Osteocyte (in vitro differentiated cells): ENCODE measurements at regions not wholly inside any gene's neighbourhood (a gene's known extent, or its start where the extent isn't known, plus 50 kb on each side); places are given as distances from the start of the nearest gene placed in this dataset.

Source experiments
- DNase-seq: peaks from one replicate; pipeline ENCODE4 v3.0.0; 2021; ENCODE audit warnings: mixed read lengths; ENCODE audit not compliant: unreplicated experiment; ENCODE audit errors: extremely low spot score
- H3K27ac Mint-ChIP-seq: one replicate; pipeline ENCODE4 v1.8.0; 2021; ENCODE audit warnings: mild to moderate bottlenecking, mixed read lengths; ENCODE audit not compliant: unreplicated experiment
- H3K27me3 Mint-ChIP-seq: one replicate; pipeline ENCODE4 v1.8.0; 2021; ENCODE audit warnings: mixed read lengths; ENCODE audit not compliant: unreplicated experiment
- H3K36me3 Mint-ChIP-seq: one replicate; pipeline ENCODE4 v1.8.0; 2021; ENCODE audit warnings: mixed read lengths; ENCODE audit not compliant: unreplicated experiment
- H3K4me1 Mint-ChIP-seq: one replicate; pipeline ENCODE4 v1.8.0; 2021; ENCODE audit warnings: mixed read lengths; ENCODE audit not compliant: unreplicated experiment
- H3K4me3 Mint-ChIP-seq: one replicate; pipeline ENCODE4 v1.8.0; 2021; ENCODE audit warnings: mild to moderate bottlenecking, moderate library complexity, mixed read lengths; ENCODE audit not compliant: unreplicated experiment
- H3K9me3 Mint-ChIP-seq: one replicate; pipeline ENCODE4 v1.8.0; 2021; ENCODE audit warnings: mixed read lengths; ENCODE audit not compliant: unreplicated experiment
- TF ChIP-seq, protein P1 (sequence below): fragments of 200-600 bp; sonication (generic); IDR thresholded peaks from 2 replicates; pipeline ENCODE4 v1.5.0; 2021; ENCODE audit warnings: antibody characterized with exemption, mild to moderate bottlenecking, moderate library complexity

DNA sequence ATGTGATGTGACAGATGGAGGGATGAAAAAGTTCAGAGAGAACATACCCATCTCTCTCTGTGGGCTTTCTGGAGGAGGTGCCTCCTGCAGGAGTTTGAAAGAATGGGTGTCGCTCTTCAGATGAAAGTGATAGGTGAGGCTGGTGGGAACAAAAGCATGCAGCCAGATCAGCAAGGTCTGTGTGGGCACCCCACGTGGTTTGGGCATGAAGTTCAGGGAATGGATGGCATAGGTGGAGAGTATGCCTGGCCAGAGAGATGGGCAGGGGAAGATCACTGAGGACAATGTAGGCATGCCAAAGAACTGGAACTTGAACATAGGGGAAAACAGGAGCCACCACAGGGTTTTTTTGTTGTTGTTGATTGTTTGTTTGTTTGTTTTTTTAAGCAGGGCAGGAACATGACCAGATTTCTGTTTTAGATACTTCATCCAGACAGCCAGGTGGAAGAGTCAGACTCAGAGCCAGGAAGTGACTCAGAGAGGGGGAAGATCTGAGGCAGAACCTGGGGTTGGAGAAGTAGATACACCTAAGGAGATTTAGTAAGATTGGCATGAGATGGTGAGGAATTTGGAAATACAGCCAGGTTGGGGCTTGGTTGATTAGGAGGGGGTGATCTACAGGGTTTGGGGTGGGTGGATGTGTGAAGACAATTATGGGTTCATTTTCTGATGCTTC lies 64.8 kb upstream of the CLSTN2 start:
- Mint-ChIP-seq H3K4me3 (no peak overlapping the region), H3K27me3 (peaks cover 52% of the 10 kb centered on the region), H3K9me3 (no peaks in the 10 kb centered on the region), H3K4me1 (no peaks in the 10 kb centered on the region), H3K27ac (no peak overlapping the region), H3K36me3 (no peaks in the 10 kb centered on the region)
- no peak for DNase-seq
- TF ChIP-seq, protein P1, sequence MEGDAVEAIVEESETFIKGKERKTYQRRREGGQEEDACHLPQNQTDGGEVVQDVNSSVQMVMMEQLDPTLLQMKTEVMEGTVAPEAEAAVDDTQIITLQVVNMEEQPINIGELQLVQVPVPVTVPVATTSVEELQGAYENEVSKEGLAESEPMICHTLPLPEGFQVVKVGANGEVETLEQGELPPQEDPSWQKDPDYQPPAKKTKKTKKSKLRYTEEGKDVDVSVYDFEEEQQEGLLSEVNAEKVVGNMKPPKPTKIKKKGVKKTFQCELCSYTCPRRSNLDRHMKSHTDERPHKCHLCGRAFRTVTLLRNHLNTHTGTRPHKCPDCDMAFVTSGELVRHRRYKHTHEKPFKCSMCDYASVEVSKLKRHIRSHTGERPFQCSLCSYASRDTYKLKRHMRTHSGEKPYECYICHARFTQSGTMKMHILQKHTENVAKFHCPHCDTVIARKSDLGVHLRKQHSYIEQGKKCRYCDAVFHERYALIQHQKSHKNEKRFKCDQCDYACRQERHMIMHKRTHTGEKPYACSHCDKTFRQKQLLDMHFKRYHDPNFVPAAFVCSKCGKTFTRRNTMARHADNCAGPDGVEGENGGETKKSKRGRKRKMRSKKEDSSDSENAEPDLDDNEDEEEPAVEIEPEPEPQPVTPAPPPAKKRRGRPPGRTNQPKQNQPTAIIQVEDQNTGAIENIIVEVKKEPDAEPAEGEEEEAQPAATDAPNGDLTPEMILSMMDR = no peak

DNA sequence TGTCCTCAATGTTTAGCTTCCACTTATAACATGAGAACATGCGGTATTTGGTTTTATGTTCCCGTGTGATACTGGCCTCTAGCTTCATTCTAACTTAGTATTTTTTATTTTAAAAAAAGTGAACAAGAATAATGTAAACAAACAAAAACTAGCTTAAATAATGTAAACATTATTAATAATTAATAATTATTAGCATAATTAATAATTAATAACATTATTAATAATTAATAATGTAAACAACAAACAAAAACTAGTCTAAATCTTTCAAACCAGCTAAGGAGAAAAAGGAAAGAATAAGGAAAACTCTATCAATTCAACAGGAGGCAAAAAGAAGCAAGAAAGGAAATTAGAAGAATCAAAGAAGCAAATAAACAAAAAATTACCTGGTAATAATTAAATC lies 66.2 kb upstream of the CLSTN2 start:
- TF ChIP-seq, protein P1 = no peak
- Mint-ChIP-seq H3K9me3 (no peaks in the 10 kb centered on the region), H3K36me3 (no peaks in the 10 kb centered on the region), H3K27ac (no peak overlapping the region), H3K4me3 (no peak overlapping the region), H3K4me1 (no peaks in the 10 kb centered on the region), H3K27me3 (peaks cover 57% of the 10 kb centered on the region)
- no peak for DNase-seq

- TF ChIP-seq, protein P1 = no peak
- H3K27me3 Mint-ChIP-seq = peaks cover 28% of the 10 kb centered on the region
- no peaks in the 10 kb centered on the region for H3K36me3 Mint-ChIP-seq
- H3K4me1 Mint-ChIP-seq = no peaks in the 10 kb centered on the region
- no peak overlapping the region for H3K27ac Mint-ChIP-seq
- no peak overlapping the region for H3K4me3 Mint-ChIP-seq
- DNase-seq = no peak
- peaks cover 23% of the 10 kb centered on the region for H3K9me3 Mint-ChIP-seq
Measured at GRCh38 chr3:139848660-139849059, 86.3 kb upstream of the CLSTN2 start.

- no peak overlapping the region for H3K4me3 Mint-ChIP-seq
- TF ChIP-seq, protein P1 = no peak
- H3K27me3 Mint-ChIP-seq = peaks cover 32% of the 10 kb centered on the region
- peaks cover 10% of the 10 kb centered on the region for H3K9me3 Mint-ChIP-seq
- H3K27ac Mint-ChIP-seq = no peak overlapping the region
- no peak for DNase-seq
- H3K4me1 Mint-ChIP-seq = no peaks in the 10 kb centered on the region
- H3K36me3 Mint-ChIP-seq = no peaks in the 10 kb centered on the region
Measured at GRCh38 chr3:139846729-139847128, 88.3 kb upstream of the CLSTN2 start.

GRCh38 chr3:139839659-139840058 lies 95.3 kb upstream of the CLSTN2 start:
- H3K4me3 Mint-ChIP-seq = no peak overlapping the region
- no peaks in the 10 kb centered on the region for H3K36me3 Mint-ChIP-seq
- H3K27me3 Mint-ChIP-seq = peaks cover 20% of the 10 kb centered on the region
- TF ChIP-seq, protein P1 = no peak
- no peak for DNase-seq
- H3K9me3 Mint-ChIP-seq = no peaks in the 10 kb centered on the region
- no peak overlapping the region for H3K27ac Mint-ChIP-seq
- no peaks in the 10 kb centered on the region for H3K4me1 Mint-ChIP-seq
